Mesendoderm (in vitro differentiated cells): ENCODE measurements at regions not wholly inside any gene's neighbourhood (a gene's known extent, or its start where the extent isn't known, plus 50 kb on each side); places are given as distances from the start of the nearest gene placed in this dataset.

Experiments
- DNase-seq: peaks from one replicate; pipeline ENCODE4 v3.0.0; 2013
- H2AK5ac ChIP-seq: 2 replicates; pipeline ENCODE4 v1.6.1; 2013; ENCODE audit warnings: low read length, inconsistent platforms
- H2BK120ac ChIP-seq: 2 replicates; pipeline ENCODE4 v1.6.1; 2013; ENCODE audit warnings: low read depth, mild to moderate bottlenecking, low read length, moderate library complexity, mixed read lengths
- H2BK15ac ChIP-seq: replicated peaks from 2 replicates; pipeline ENCODE4 v1.6.1; 2013; ENCODE audit warnings: low read depth, mild to moderate bottlenecking, moderate library complexity
- H2BK5ac ChIP-seq: 2 replicates; pipeline ENCODE4 v1.6.1; 2013; ENCODE audit warnings: low read length, inconsistent platforms
- H3K18ac ChIP-seq: 2 replicates; pipeline ENCODE4 v1.6.1; 2013; ENCODE audit warnings: mild to moderate bottlenecking, low read length, mixed read lengths
- H3K23ac ChIP-seq: one replicate; pipeline ENCODE4 v1.6.1; 2013; ENCODE audit warnings: low read length
- H3K27ac ChIP-seq: 2 replicates; pipeline ENCODE4 v1.5.1; 2013; ENCODE audit warnings: low read depth, mild to moderate bottlenecking, inconsistent platforms, low read length, moderate library complexity
- H3K27me3 ChIP-seq: 2 replicates; pipeline ENCODE4 v1.6.1; 2013; ENCODE audit warnings: low read length, control low read depth, mild to moderate bottlenecking, inconsistent platforms; ENCODE audit not compliant: insufficient read depth, poor library complexity
- H3K36me3 ChIP-seq: 2 replicates; pipeline ENCODE4 v1.6.1; 2013; ENCODE audit warnings: low read length, inconsistent platforms; ENCODE audit not compliant: control insufficient read depth, insufficient read depth
- H3K4ac ChIP-seq: one replicate; pipeline ENCODE4 v1.6.1; 2013; ENCODE audit warnings: low read depth, mild to moderate bottlenecking, low read length, moderate library complexity
- H3K4me1 ChIP-seq: 2 replicates; pipeline ENCODE4 v1.6.1; 2013; ENCODE audit warnings: low read depth, low read length, inconsistent platforms; ENCODE audit not compliant: control insufficient read depth
- H3K4me2 ChIP-seq: 2 replicates; pipeline ENCODE4 v1.6.1; 2013; ENCODE audit warnings: low read length
- H3K4me3 ChIP-seq: 2 replicates; pipeline ENCODE4 v1.5.1; 2013; ENCODE audit warnings: mild to moderate bottlenecking, low read length
- H3K56ac ChIP-seq: one replicate; pipeline ENCODE4 v1.6.1; 2013; ENCODE audit warnings: low read length
- H3K79me1 ChIP-seq: 2 replicates; pipeline ENCODE4 v1.6.1; 2013; ENCODE audit warnings: low read length, inconsistent platforms
- H3K79me2 ChIP-seq: 2 replicates; pipeline ENCODE4 v1.6.1; 2013; ENCODE audit warnings: mild to moderate bottlenecking, low read length; ENCODE audit not compliant: control insufficient read depth, insufficient read depth
- H3K9ac ChIP-seq: 2 replicates; pipeline ENCODE4 v1.6.1; 2013; ENCODE audit warnings: low read length, inconsistent platforms
- H4K5ac ChIP-seq: one replicate; pipeline ENCODE4 v1.6.1; 2013; ENCODE audit warnings: low read length
- H4K8ac ChIP-seq: one replicate; pipeline ENCODE4 v1.6.1; 2013; ENCODE audit warnings: low read depth, mild to moderate bottlenecking, control low read depth, low read length, moderate library complexity
- WGBS: extraction: QIAGEN DNeasy Blood & Tissue Kit; methylation state at CpG from one replicate; pipeline ENCODE4 v1.1.7; 2013; ENCODE audit warnings: low lambda C conversion rate, missing lambda C conversion rate; ENCODE audit not compliant: insufficient coverage; ENCODE audit errors: extremely low coverage; 5-methylcytosine and 5-hydroxymethylcytosine counted together

DNA sequence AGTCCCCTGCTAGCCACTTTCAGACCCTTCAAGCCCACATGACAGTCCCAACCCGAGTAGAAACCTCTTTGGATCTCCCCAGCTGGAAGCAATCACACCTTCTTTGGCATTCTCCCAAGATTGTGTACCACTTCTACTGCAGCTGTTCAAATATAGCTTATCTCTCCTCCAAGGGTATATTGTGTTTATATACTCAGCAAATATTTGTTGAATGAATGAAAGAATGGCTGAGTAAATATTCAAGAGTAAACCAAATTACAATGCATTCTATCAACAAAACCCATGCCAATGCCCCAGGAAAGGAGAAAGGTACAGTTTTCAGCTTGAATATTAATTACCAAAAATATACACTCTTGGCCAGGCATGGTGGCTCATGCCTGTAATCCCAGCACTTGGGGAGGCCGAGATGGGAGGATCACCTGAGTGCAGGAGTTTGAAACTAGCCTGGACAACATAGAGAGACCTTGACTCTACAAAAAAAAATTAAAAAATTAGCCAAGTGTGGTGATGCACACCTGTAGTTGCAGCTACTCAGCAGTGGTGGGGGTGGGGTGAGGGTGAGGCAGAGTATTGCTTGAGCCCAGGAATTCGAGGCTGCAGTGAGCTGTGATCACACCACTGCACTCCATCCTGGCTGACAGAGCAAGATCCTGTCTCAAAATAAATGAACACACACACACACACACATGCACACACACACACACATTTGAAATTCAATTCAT, 68.5 kb downstream of the NIBAN1 start:
- WGBS = no CpG with 5 or more reads among the region's 3 CpGs
- H3K79me2 ChIP-seq = no peaks in the 10 kb centered on the region
- no peak overlapping the region for H3K4me2 ChIP-seq
- no peak overlapping the region for H3K4me3 ChIP-seq
- peak; percentile 23 for DNase-seq
- H3K4ac ChIP-seq = no peak overlapping the region
- no peaks in the 10 kb centered on the region for H3K27me3 ChIP-seq
- no peak overlapping the region for H4K8ac ChIP-seq
- no peak overlapping the region for H4K5ac ChIP-seq
- H3K79me1 ChIP-seq = no peaks in the 10 kb centered on the region
- no peak overlapping the region for H2BK120ac ChIP-seq
- H3K9ac ChIP-seq = no peak overlapping the region
- H3K27ac ChIP-seq = no peak overlapping the region
- no peak overlapping the region for H3K56ac ChIP-seq
- H3K23ac ChIP-seq = no peak overlapping the region
- H3K18ac ChIP-seq = no peak overlapping the region
- H3K36me3 ChIP-seq = no peaks in the 10 kb centered on the region
- H2AK5ac ChIP-seq = no peak overlapping the region
- no peak overlapping the region for H2BK15ac ChIP-seq
- H2BK5ac ChIP-seq = no peak overlapping the region
- no peaks in the 10 kb centered on the region for H3K4me1 ChIP-seq

DNA sequence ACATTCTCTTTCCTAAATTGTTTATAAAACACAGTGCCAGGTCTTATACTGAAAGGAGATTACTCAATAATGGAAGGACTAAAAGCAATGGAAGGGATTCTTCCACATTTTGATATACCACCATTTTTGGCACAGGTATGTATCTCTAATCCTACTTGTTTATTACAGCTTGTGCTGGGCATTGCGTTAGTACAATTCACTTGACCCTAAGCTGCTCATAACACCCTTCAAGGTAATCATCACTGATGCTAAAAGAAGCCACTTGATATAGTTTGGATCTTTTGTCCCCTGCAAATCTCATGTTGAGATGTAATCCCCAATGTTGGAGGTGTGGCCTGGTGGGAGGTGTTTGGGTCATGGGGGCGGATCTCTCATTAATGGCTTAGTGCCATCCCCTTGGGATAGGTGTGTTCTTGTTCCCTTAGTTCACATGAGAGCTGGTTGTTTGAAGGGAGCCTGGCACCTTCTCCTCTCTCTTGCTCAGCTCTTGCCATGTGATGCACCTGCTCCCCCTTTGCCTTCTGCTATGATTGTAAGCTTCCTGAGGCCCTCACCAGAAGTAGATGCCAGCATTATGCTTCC, 71.1 kb downstream of the NIBAN1 start:
- Histone ChIP-seq H3K4me3 (no peak overlapping the region), H2BK15ac (no peak overlapping the region)
- no CpG with 5 or more reads among the region's 2 CpGs for WGBS

DNA sequence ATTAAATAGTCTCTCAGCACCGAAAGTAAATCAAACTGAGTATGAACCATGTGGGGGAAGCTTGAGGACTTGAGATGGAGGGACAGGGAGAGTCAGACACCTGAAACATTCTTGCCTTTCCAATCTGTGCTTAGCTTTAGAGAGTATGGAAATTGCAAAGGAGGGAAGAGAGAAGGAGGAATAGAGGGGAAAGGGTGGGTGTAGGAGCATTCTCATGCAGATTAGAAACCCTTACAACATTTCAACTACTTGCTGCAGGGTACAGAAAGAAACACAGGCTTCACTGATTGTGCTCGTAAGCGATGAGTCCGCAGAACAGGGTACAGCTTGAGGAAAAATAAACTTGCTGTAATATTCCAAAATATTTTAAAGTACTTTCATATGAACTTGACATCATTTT, 73.8 kb downstream of the NIBAN1 start:
- Histone ChIP-seq H2BK120ac (no peak overlapping the region), H3K36me3 (no peaks in the 10 kb centered on the region), H3K18ac (no peak overlapping the region), H3K9ac (no peak overlapping the region), H3K79me1 (no peaks in the 10 kb centered on the region), H3K4ac (no peak overlapping the region), H3K79me2 (no peaks in the 10 kb centered on the region), H3K27ac (no peak overlapping the region), H3K56ac (no peak overlapping the region), H3K4me3 (no peak overlapping the region), H3K4me2 (no peak overlapping the region), H4K8ac (no peak overlapping the region), H3K4me1 (no peaks in the 10 kb centered on the region), H2BK15ac (no peak overlapping the region), H3K27me3 (no peaks in the 10 kb centered on the region), H2AK5ac (no peak overlapping the region), H3K23ac (no peak overlapping the region), H4K5ac (no peak overlapping the region), H2BK5ac (no peak overlapping the region)
- no peak for DNase-seq
- no CpG with 5 or more reads among the region's 4 CpGs for WGBS

More for the DNA sequence above, 71.1 kb downstream of the NIBAN1 start:
- Histone ChIP-seq H3K27me3 (no peaks in the 10 kb centered on the region), H2BK120ac (no peak overlapping the region), H3K4me1 (no peaks in the 10 kb centered on the region), H3K79me2 (no peaks in the 10 kb centered on the region), H3K9ac (no peak overlapping the region), H4K8ac (no peak overlapping the region), H4K5ac (no peak overlapping the region), H2BK5ac (no peak overlapping the region), H3K79me1 (no peaks in the 10 kb centered on the region), H3K23ac (no peak overlapping the region), H3K4ac (no peak overlapping the region), H3K36me3 (no peaks in the 10 kb centered on the region), H3K27ac (no peak overlapping the region), H3K4me2 (no peak overlapping the region), H3K56ac (no peak overlapping the region), H2AK5ac (no peak overlapping the region), H3K18ac (no peak overlapping the region)
- no peak for DNase-seq

DNA sequence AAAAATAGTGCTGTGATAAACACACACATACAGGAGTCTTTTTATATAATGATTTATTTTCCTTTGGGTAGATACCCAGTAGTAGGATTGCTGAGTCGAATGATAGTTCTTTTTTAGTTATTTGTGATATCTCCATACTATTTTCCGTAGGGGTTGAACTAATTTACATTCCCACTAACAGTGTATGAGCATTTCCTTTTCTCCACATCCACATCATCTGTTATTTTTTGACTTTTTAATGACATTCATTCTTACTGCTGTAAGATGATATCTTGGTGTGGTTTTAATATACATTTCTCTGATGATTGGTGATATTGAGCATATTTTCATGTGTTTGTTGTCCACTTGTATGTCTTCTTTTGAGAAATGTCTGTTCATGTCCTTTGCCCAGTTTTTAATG, 78.3 kb downstream of the NIBAN1 start:
- no peaks in the 10 kb centered on the region for H3K27me3 ChIP-seq
- no peaks in the 10 kb centered on the region for H3K36me3 ChIP-seq
- no peak for DNase-seq
- H4K8ac ChIP-seq = no peak overlapping the region
- H3K56ac ChIP-seq = no peak overlapping the region
- no peaks in the 10 kb centered on the region for H3K4me1 ChIP-seq
- no peak overlapping the region for H3K18ac ChIP-seq
- H2BK5ac ChIP-seq = no peak overlapping the region
- no peak overlapping the region for H3K23ac ChIP-seq
- H2BK15ac ChIP-seq = no peak overlapping the region
- H3K4ac ChIP-seq = no peak overlapping the region
- H3K4me2 ChIP-seq = no peak overlapping the region
- H4K5ac ChIP-seq = no peak overlapping the region
- H2BK120ac ChIP-seq = no peak overlapping the region
- H3K4me3 ChIP-seq = no peak overlapping the region
- H3K79me1 ChIP-seq = no peaks in the 10 kb centered on the region
- H2AK5ac ChIP-seq = no peak overlapping the region
- no peaks in the 10 kb centered on the region for H3K79me2 ChIP-seq
- no CpG with 5 or more reads among the region's 2 CpGs for WGBS
- H3K27ac ChIP-seq = no peak overlapping the region
- H3K9ac ChIP-seq = no peak overlapping the region

DNA sequence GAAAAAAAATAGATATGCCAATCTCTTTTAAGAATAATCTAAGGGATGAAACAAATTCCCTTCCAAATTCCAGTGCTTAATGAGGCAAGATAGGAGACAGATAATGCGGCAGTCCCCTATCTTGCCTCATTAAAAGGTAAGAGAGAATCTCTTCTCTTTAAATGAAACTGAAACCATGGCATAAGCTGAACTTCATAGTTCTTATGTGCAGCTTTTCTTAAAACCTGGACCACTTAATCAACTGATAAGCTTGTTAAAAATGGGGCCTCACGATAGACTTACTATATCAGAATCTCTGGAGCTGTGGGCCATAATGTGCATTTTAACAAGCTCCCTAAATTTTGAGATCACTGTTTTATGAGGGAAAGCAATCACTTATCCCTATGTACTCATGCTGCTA, 79.2 kb downstream of the NIBAN1 start:
- Histone ChIP-seq H3K56ac (no peak overlapping the region), H3K4me1 (no peaks in the 10 kb centered on the region), H3K27me3 (no peaks in the 10 kb centered on the region), H4K8ac (no peak overlapping the region), H3K4ac (no peak overlapping the region), H2AK5ac (no peak overlapping the region), H3K79me1 (no peaks in the 10 kb centered on the region), H3K18ac (no peak overlapping the region), H3K36me3 (no peaks in the 10 kb centered on the region), H4K5ac (no peak overlapping the region), H3K23ac (no peak overlapping the region), H3K4me2 (no peak overlapping the region), H3K9ac (no peak overlapping the region), H2BK15ac (no peak overlapping the region), H3K4me3 (no peak overlapping the region), H2BK5ac (no peak overlapping the region), H3K79me2 (no peaks in the 10 kb centered on the region), H3K27ac (no peak overlapping the region), H2BK120ac (no peak overlapping the region)
- no CpG with 5 or more reads among the region's 2 CpGs for WGBS
- no peak for DNase-seq

DNA sequence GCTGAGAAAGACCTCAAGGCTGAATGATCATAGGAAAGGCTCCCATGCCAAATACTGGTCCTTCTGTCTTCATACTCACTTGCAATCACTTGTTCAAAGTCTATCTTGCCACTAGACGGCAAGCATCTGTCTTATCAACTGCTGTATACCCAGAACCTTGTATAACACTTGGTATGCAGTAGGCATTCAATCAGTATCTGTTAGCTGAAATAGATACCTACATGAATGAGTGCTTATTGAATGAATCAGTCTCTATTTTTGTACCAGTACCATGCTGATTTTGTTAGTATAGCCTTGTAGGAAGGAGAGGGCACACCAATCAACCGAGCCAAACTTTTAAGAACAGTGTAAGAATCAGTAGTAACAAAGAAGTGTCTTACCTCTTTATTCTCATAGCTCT, 80.6 kb downstream of the NIBAN1 start:
- Histone ChIP-seq H2BK15ac (no peak overlapping the region), H2BK120ac (no peak overlapping the region)
- WGBS = no CpG with 5 or more reads among the region's 2 CpGs

More for the DNA sequence above, 80.6 kb downstream of the NIBAN1 start:
- no peak overlapping the region for H3K18ac ChIP-seq
- H3K4me2 ChIP-seq = no peak overlapping the region
- H4K5ac ChIP-seq = no peak overlapping the region
- H3K4ac ChIP-seq = no peak overlapping the region
- no peaks in the 10 kb centered on the region for H3K27me3 ChIP-seq
- H3K4me3 ChIP-seq = no peak overlapping the region
- H2BK5ac ChIP-seq = no peak overlapping the region
- no peaks in the 10 kb centered on the region for H3K36me3 ChIP-seq
- H4K8ac ChIP-seq = no peak overlapping the region
- no peaks in the 10 kb centered on the region for H3K79me2 ChIP-seq
- no peak overlapping the region for H3K23ac ChIP-seq
- no peak for DNase-seq
- no peak overlapping the region for H3K9ac ChIP-seq
- H3K56ac ChIP-seq = no peak overlapping the region
- H3K27ac ChIP-seq = no peak overlapping the region
- no peaks in the 10 kb centered on the region for H3K79me1 ChIP-seq
- H2AK5ac ChIP-seq = no peak overlapping the region
- H3K4me1 ChIP-seq = no peaks in the 10 kb centered on the region
